OCI-LY7 (cell line): ENCODE measurements at regions not wholly inside any gene's neighbourhood (a gene's known extent, or its start where the extent isn't known, plus 50 kb on each side); places are given as distances from the start of the nearest gene placed in this dataset.

ENCODE experiments used
- CTCF ChIP-seq: fragments of 200-600 bp; sonication (generic); conservative IDR thresholded peaks from 2 replicates; pipeline ENCODE4 v1.5.1; 2014; ENCODE audit warnings: mild to moderate bottlenecking, antibody characterized with exemption, low read length, moderate library complexity, mixed read lengths
- EZH2phosphoT487 ChIP-seq: fragments of 200-600 bp; sonication (generic); IDR thresholded peaks from 2 replicates; pipeline ENCODE4 v1.6.1; 2018; ENCODE audit warnings: low read depth, borderline replicate concordance, mild to moderate bottlenecking, mixed run types, antibody characterized with exemption, low read length, moderate library complexity, mixed read lengths

DNA sequence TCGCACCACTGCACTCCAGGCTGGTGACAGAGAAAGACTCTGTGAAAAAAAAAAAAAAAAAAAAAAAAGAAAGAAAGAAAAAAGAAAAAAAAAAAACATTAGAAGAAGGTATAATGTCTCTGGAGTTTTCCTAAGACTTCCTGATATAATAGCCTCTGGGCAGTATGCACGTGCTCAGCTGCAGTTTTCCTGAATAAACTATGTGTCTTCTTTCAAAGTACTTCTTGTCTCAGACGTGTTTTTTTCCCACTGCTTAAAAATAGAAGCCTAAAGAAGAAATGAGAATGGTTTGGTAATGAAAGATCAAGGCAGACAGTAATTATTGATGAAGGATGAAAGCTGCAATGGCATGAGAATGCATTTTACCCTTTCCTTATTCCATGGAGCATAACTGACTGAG lies 148.1 kb upstream of the TRPC7 start:
- TF ChIP-seq CTCF = no peak
- TF ChIP-seq EZH2phosphoT487 = no peak
